ENCODE measurements at regions not wholly inside any gene's neighbourhood (a gene's known extent, or its start where the extent isn't known, plus 50 kb on each side); places are given as distances from the start of the nearest gene placed in this dataset.
A peak's percentile ranks its signal among the peaks of the same experiment; 100 is the strongest.

GRCh38 chr15:49801796-49802195, 180.9 kb downstream of the DTWD1 start:
- H3K4me1 ChIP-seq (ENCODE audit: control insufficient read depth, insufficient read depth, low read length): peaks cover 5% of the 10 kb centered on the region
- DNase-seq: peak; percentile 60
- peak overlapping the region; percentile 74 for H3K27ac ChIP-seq (ENCODE audit: low read length)
- peaks cover 2% of the 10 kb centered on the region for H3K9me3 ChIP-seq (replicated peaks; ENCODE audit: control insufficient read depth, low read depth, low read length)
- no peaks in the 10 kb centered on the region for H3K36me3 ChIP-seq (ENCODE audit: control insufficient read depth, insufficient read depth, low read length)
- H3K4me3 ChIP-seq (ENCODE audit: low read length): no peak overlapping the region
- no peaks in the 10 kb centered on the region for H3K27me3 ChIP-seq (ENCODE audit: control insufficient read depth, insufficient read depth, low read length)

Measured in muscle of leg (tissue), 2 donors.